GM13976 (cell line): ENCODE measurements at regions not wholly inside any gene's neighbourhood (a gene's known extent, or its start where the extent isn't known, plus 50 kb on each side); places are given as distances from the start of the nearest gene placed in this dataset.

Experiments
- DNase-seq: peaks from one replicate; pipeline ENCODE4 v3.0.0; 2012; ENCODE audit warnings: low spot score
- CTCF ChIP-seq: IDR thresholded peaks from 2 replicates; pipeline ENCODE4 v1.5.1; 2012; ENCODE audit warnings: borderline replicate concordance, mild to moderate bottlenecking; ENCODE audit not compliant: insufficient read depth; ENCODE audit errors: extremely low read depth, missing control alignments, control extremely low read depth
- in situ Hi-C: fragments of 300-500 bp; cut with MboI; formaldehyde crosslinking; loops from one replicate; pipeline ENCODE4 v1.12.0; 2022; ENCODE audit warnings: low sequenced_read_pairs, mixed read lengths, inconsistent platforms; ENCODE audit not compliant: unreplicated experiment

- TF ChIP-seq CTCF = no peak
- in situ Hi-C loops = no loop called here
Observed at GRCh38 chr13:57224414-57224813, 57.4 kb downstream of the PRR20E start.

GRCh38 chr13:57250472-57250871, 83.5 kb downstream of the PRR20E start:
- TF ChIP-seq CTCF = no peak
- in situ Hi-C loops = no loop called here
- DNase-seq = no peak

More at GRCh38 chr13:57224414-57224813, 57.4 kb downstream of the PRR20E start:
- no peak for DNase-seq

GRCh38 chr13:57253551-57253950, 86.6 kb downstream of the PRR20E start:
- DNase-seq = no peak
- no peak for TF ChIP-seq CTCF
- in situ Hi-C loops = no loop called here

GRCh38 chr13:57264965-57265364, 98.0 kb downstream of the PRR20E start:
- in situ Hi-C loops = no loop called here
- TF ChIP-seq CTCF = no peak
- no peak for DNase-seq

- in situ Hi-C loops = no loop called here
- no peak for TF ChIP-seq CTCF
- DNase-seq = no peak
Observed at GRCh38 chr13:57270493-57270892, 103.5 kb downstream of the PRR20E start.

GRCh38 chr13:57286511-57287098, 119.6 kb downstream of the PRR20E start:
- no peak for TF ChIP-seq CTCF
- DNase-seq = no peak
- in situ Hi-C loops = no loop called here
